CD4-positive, alpha-beta T cell treated with Interleukin-1 beta for 1 hour (primary cell): ENCODE measurements at regions not wholly inside any gene's neighbourhood (a gene's known extent, or its start where the extent isn't known, plus 50 kb on each side); places are given as distances from the start of the nearest gene placed in this dataset.
"Not testable (repeated sequence)": the region's sequence is repeated elsewhere in the genome, so short reads cannot be mapped to it uniquely, and the experiment has no call there.

Experiments used
- DNase-seq, 2 donors: peaks; one replicate each; pipeline ENCODE4 v3.0.0-alpha.2; 2020 to 2022

GRCh38 chr11:115985896-115986295 lies 481.7 kb upstream of the CADM1 start:
- DNase-seq, result no peak

- DNase-seq, result no peak
Observed at GRCh38 chr11:115984228-115984627, 480.0 kb upstream of the CADM1 start.

GRCh38 chr11:115982666-115983065 lies 478.5 kb upstream of the CADM1 start:
- no peak for DNase-seq

GRCh38 chr11:115981814-115982471 lies 477.7 kb upstream of the CADM1 start:
- DNase-seq, result no peak

GRCh38 chr11:115981104-115981481 lies 476.9 kb upstream of the CADM1 start:
- DNase-seq, result no peak

GRCh38 chr11:115980337-115981103 lies 476.3 kb upstream of the CADM1 start:
- no peak for DNase-seq

- no peak for DNase-seq
Observed at GRCh38 chr11:115974703-115975102, 470.5 kb upstream of the CADM1 start.

- DNase-seq, result not testable (repeated sequence)
Observed at GRCh38 chr11:115967203-115967602, 463.0 kb upstream of the CADM1 start.

GRCh38 chr11:115965767-115966504 lies 461.7 kb upstream of the CADM1 start:
- DNase-seq, result no peak

DNA sequence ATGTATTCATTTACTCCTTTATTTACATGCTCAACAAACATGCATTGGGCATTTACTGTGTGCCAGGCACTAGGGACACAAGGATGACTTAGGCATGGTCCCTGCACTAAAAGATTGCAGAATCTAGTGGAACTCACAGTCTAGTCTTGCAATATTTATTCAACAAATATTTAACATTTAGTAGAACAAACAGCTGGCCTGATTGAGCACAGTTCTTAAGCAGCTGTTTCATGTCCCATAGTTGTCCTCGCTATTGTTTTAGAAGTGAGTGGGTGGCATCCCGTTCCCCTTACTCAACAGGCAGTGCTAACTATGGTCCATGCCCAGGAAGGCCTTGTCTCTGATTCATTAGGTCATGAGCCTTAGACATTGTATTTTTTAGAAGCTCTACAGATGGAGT lies 459.9 kb upstream of the CADM1 start:
- DNase-seq, result no peak

GRCh38 chr11:115963156-115963555 lies 458.9 kb upstream of the CADM1 start:
- DNase-seq, result no peak

- DNase-seq, result no peak
Observed at GRCh38 chr11:115961159-115962003, 457.2 kb upstream of the CADM1 start.

- DNase-seq, result no peak
Observed at GRCh38 chr11:115959081-115959486, 454.9 kb upstream of the CADM1 start.

- no peak for DNase-seq
Observed at GRCh38 chr11:115958089-115959000, 454.1 kb upstream of the CADM1 start.

GRCh38 chr11:115955803-115956202 lies 451.6 kb upstream of the CADM1 start:
- DNase-seq, result no peak

GRCh38 chr11:115950660-115951059 lies 446.4 kb upstream of the CADM1 start:
- DNase-seq, result no peak

- no peak for DNase-seq
Observed at GRCh38 chr11:115944596-115944995, 440.4 kb upstream of the CADM1 start.

DNA sequence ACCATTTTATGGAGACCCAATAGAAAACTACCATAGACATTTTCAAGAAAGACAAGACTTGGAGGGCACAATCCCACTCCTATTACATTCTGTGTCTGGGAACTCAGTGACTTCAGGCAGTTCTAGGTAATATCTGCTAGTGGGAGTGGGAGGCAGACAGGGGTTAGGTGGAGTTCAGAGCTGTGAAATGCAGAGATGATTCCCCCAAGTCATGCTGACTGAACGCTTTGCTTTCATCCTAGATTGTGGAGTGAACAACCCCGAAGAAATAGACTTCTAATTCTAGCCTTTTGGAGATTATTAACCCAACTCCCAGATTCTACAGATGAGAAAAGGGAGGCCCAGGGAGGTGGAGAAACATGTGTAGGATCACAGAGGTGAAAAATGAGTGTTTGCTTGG lies 437.8 kb upstream of the CADM1 start:
- DNase-seq, result no peak

- DNase-seq, result peak in 1 of 2 donors; percentile 64
Observed at GRCh38 chr11:115941481-115941993, 437.3 kb upstream of the CADM1 start.

- DNase-seq, result no peak
Observed at GRCh38 chr11:115941044-115941443, 436.8 kb upstream of the CADM1 start.

GRCh38 chr11:115939731-115940421 lies 435.7 kb upstream of the CADM1 start:
- DNase-seq, result no peak
